Peyer's patch (tissue), 4 donors: ENCODE measurements at regions not wholly inside any gene's neighbourhood (a gene's known extent, or its start where the extent isn't known, plus 50 kb on each side); places are given as distances from the start of the nearest gene placed in this dataset.

Experiments
- DNase-seq, 3 donors: peaks; one replicate each; pipeline ENCODE4 v3.0.0-alpha.2; 2017 to 2019
- H3K27ac ChIP-seq, 4 donors: fragments of 200-600 bp; sonication (generic); one replicate each; pipeline ENCODE4 v1.5.1; 2016 to 2019
- H3K27me3 ChIP-seq, 2 donors: fragments of 200-600 bp; sonication (generic); one replicate each; pipeline ENCODE4 v1.5.1; 2019
- H3K36me3 ChIP-seq, 3 donors: fragments of 200-600 bp; sonication (generic); one replicate each; pipeline ENCODE4 v1.5.1; 2016 to 2019
- H3K4me1 ChIP-seq, 4 donors: fragments of 200-600 bp; sonication (generic); one replicate each; pipeline ENCODE4 v1.5.1; 2016 to 2019
- H3K4me3 ChIP-seq, 4 donors: fragments of 200-600 bp; sonication (generic); 1 replicate in 3 of 4; 2 replicates in 1 of 4; pipeline ENCODE4 v1.5.1; 2016 to 2019; ENCODE audit warnings: mild to moderate bottlenecking in 1 of 4
- H3K9me3 ChIP-seq, 4 donors: fragments of 200-600 bp; sonication (generic); one replicate each; pipeline ENCODE4 v1.5.1; 2016 to 2019; ENCODE audit warnings: mild to moderate bottlenecking in 1 of 4
- POLR2A ChIP-seq, 2 donors: fragments of 450-650 bp; IDR thresholded peaks; one replicate each; pipeline ENCODE4 v1.5.1; 2017; ENCODE audit warnings: antibody characterized with exemption in 2 of 2, mild to moderate bottlenecking in 2 of 2, moderate library complexity in 2 of 2
- TF ChIP-seq, protein P1 (sequence below), 6 experiments: fragments of 450-650 bp in 4 of 6; fragments of 200-600 bp in 2 of 6; sonication (generic) in 1 of 6; IDR thresholded peaks; one replicate each; pipeline ENCODE4 v1.5.1; 2017 to 2019; ENCODE audit warnings: antibody characterized with exemption in 6 of 6, mild to moderate bottlenecking in 3 of 6, moderate library complexity in 1 of 6

- Histone ChIP-seq H3K36me3 (no peaks in the 10 kb centered on the region), H3K27me3 (no peaks in the 10 kb centered on the region), H3K27ac (no peak overlapping the region), H3K4me3 (no peak overlapping the region), H3K9me3 (no peaks in the 10 kb centered on the region), H3K4me1 (no peaks in the 10 kb centered on the region)
- no peak for DNase-seq
- TF ChIP-seq, protein P1, sequence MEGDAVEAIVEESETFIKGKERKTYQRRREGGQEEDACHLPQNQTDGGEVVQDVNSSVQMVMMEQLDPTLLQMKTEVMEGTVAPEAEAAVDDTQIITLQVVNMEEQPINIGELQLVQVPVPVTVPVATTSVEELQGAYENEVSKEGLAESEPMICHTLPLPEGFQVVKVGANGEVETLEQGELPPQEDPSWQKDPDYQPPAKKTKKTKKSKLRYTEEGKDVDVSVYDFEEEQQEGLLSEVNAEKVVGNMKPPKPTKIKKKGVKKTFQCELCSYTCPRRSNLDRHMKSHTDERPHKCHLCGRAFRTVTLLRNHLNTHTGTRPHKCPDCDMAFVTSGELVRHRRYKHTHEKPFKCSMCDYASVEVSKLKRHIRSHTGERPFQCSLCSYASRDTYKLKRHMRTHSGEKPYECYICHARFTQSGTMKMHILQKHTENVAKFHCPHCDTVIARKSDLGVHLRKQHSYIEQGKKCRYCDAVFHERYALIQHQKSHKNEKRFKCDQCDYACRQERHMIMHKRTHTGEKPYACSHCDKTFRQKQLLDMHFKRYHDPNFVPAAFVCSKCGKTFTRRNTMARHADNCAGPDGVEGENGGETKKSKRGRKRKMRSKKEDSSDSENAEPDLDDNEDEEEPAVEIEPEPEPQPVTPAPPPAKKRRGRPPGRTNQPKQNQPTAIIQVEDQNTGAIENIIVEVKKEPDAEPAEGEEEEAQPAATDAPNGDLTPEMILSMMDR (IDR thresholded peaks at IDR 0.05) = no peak
- TF ChIP-seq POLR2A (IDR thresholded peaks at IDR 0.05) = no peak
Observed at GRCh38 chr12:116495260-116495659, 63.9 kb upstream of the MAP1LC3B2 start.

DNA sequence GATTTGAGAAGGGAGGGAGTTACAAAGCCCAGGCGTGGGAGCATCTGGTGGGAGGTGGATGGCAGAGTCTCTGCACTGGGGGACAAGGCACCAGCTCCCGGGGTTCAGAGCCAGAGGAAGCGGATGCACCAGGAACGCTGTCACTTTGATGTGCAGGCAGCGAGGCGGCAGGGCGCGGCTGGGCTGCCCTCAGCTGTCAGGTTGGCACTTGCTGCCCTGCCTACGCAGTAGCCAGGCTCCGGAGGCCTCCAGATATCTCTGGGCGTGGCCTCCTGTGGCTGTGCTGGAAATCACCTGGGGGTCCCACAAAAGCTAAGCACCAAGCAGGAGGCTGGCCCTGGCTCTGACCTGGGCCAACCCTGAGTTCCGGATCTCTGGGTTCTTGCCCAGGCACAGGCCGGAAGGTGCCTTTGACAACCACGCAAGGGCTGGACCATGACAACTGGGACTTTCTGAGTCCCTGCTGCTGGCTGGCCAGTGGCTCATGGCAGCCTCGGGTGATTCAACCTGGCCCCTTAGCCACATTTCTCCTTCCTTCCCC is 62.1 kb upstream of the MAP1LC3B2 start:
- TF ChIP-seq, protein P1 (IDR thresholded peaks at IDR 0.05) = peak in 2 of 6 experiments; percentile 7 to 20
- no peak for TF ChIP-seq POLR2A (IDR thresholded peaks at IDR 0.05)

DNA sequence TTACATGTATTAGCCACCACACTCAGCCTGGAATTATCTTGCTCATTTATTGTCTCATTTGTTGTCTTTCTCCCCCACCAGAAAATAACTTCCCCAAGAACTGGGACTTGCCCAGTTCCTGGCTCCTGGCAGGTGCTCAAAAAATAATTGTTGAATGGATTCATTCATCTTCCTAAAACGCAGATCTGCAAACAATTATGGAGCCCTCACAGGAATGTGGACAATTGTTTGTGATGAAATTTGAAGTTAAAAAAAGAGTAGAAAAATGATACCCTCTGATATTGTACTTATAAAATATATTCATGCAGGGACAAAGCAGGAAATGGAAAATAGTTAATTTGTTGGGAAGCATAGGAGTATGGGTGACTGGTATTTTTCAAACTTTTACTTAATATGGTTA is 60.7 kb upstream of the MAP1LC3B2 start:
- H3K9me3 ChIP-seq = no peaks in the 10 kb centered on the region
- H3K4me1 ChIP-seq = no peaks in the 10 kb centered on the region
- no peak overlapping the region for H3K27ac ChIP-seq
- no peak for DNase-seq
- no peaks in the 10 kb centered on the region for H3K36me3 ChIP-seq
- no peaks in the 10 kb centered on the region for H3K27me3 ChIP-seq
- TF ChIP-seq, protein P1 (IDR thresholded peaks at IDR 0.05) = no peak
- no peak for TF ChIP-seq POLR2A (IDR thresholded peaks at IDR 0.05)
- H3K4me3 ChIP-seq = no peak overlapping the region

More for the DNA sequence above, 62.1 kb upstream of the MAP1LC3B2 start:
- H3K27ac ChIP-seq = no peak overlapping the region
- H3K27me3 ChIP-seq = no peaks in the 10 kb centered on the region
- no peaks in the 10 kb centered on the region for H3K4me1 ChIP-seq
- no peaks in the 10 kb centered on the region for H3K36me3 ChIP-seq
- H3K9me3 ChIP-seq = no peaks in the 10 kb centered on the region
- no peak for DNase-seq
- H3K4me3 ChIP-seq = no peak overlapping the region

GRCh38 chr12:116502141-116502725 is 56.9 kb upstream of the MAP1LC3B2 start:
- H3K9me3 ChIP-seq = no peaks in the 10 kb centered on the region
- DNase-seq = no peak
- TF ChIP-seq, protein P1 (IDR thresholded peaks at IDR 0.05) = no peak
- TF ChIP-seq POLR2A (IDR thresholded peaks at IDR 0.05) = no peak
- H3K27ac ChIP-seq = no peak overlapping the region
- H3K4me1 ChIP-seq = no peaks in the 10 kb centered on the region
- H3K4me3 ChIP-seq = no peak overlapping the region
- no peaks in the 10 kb centered on the region for H3K36me3 ChIP-seq
- no peaks in the 10 kb centered on the region for H3K27me3 ChIP-seq

DNA sequence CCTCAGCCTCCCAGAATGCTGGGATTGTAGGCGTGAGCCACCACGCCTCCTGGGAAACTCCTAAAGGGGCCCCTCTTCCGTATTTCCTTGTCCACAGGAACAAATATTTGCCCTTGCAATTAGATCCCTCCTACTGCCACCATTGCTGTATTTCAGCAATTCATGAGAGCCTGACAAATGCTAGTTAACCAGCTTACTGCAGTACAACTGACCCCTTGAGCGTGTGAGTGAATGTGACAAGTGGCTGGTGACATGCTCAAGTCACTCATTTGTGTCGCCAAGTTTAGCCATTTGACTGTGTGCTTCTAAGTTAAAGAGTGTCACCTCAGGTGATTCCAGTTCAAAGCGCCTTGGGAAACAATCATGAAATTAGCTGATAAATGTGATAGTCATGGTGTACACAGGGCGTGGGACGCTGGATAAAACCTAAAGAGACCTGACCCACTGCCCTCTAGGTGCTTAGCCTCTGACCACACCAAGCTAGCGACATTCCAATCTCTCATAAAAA is 56.1 kb upstream of the MAP1LC3B2 start:
- no peak overlapping the region for H3K4me3 ChIP-seq
- TF ChIP-seq, protein P1 (IDR thresholded peaks at IDR 0.05) = no peak
- no peak for TF ChIP-seq POLR2A (IDR thresholded peaks at IDR 0.05)
- H3K9me3 ChIP-seq = no peaks in the 10 kb centered on the region
- no peaks in the 10 kb centered on the region for H3K36me3 ChIP-seq
- no peak overlapping the region for H3K27ac ChIP-seq
- H3K27me3 ChIP-seq = no peaks in the 10 kb centered on the region
- no peak for DNase-seq
- peaks cover 0 to 4% (median 0%) of the 10 kb centered on the region in 4 donors for H3K4me1 ChIP-seq
